HG03280 (cell line): ENCODE measurements at regions not wholly inside any gene's neighbourhood (a gene's known extent, or its start where the extent isn't known, plus 50 kb on each side); places are given as distances from the start of the nearest gene placed in this dataset.
"Not testable (repeated sequence)": the region's sequence is repeated elsewhere in the genome, so short reads cannot be mapped to it uniquely, and the experiment has no call there.

Source experiments
- ATAC-seq: cut with Tn5 transposase; IDR thresholded peaks from one replicate; pipeline ENCODE4 v1.9.1; 2021; ENCODE audit warnings: mild to moderate bottlenecking, moderate library complexity; ENCODE audit not compliant: unreplicated experiment

DNA sequence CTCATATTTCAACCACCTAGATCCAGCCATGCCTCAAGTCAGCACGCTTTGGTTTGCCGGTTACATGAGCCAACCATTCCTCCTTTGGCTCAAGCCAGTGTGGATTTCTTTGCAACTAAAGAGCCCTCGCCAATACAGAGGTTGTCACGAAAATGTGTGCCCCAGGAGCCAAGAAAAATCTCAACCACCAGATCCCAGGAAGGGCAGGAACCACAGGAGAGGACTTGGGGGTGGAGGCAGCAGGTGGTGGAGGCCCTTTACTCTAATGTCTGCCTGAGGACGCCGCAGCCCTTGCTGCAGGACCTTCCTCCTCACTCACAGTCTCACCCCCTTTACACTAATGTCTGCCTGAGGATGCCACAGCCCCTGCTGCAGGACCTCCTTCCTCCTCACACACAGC, 144.8 kb upstream of the PHACTR3 start:
- no peak for ATAC-seq

GRCh38 chr20:59460352-59460751, 144.0 kb upstream of the PHACTR3 start:
- ATAC-seq: no peak

DNA sequence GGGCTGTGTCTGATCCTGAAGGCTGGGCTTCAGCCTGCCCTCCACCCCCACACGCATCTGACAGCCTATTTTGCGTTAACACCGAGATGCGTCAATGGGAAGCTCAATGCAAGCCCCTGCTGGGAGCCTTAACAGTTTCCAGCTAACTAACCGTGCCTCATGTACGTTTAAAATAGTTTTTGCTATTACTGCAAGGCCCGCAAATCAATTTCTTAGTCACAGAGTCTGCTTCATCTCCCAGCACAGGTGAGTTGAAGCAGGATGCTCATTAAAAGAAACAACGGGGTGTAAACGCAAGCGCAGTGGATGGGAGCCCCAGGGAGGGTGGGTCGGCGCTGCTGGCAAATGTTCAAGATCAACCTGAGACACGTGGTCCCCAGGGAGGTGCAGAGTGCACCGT, 142.8 kb upstream of the PHACTR3 start:
- no peak for ATAC-seq

- no peak for ATAC-seq
Measured at GRCh38 chr20:59462249-59462648, 142.1 kb upstream of the PHACTR3 start.

DNA sequence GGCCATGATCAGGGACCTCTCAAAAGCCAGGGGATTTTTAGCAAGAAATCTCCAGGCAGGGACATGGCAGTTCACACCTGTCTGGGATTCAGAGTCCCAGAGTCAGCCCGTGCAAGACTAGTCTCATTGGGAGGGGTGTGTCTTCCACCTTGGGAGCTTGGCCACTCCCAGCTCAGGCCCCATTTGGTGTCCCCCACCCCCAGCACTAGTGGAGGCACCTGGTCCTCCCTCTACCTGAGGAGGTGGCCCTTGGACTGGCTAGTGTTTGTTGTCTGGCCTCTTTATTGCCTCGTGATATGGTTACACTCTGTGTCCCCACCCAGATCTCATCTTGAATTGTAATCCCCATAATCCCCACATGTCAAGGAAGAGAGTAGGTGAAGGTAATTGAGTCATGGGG, 140.8 kb upstream of the PHACTR3 start:
- ATAC-seq: no peak

DNA sequence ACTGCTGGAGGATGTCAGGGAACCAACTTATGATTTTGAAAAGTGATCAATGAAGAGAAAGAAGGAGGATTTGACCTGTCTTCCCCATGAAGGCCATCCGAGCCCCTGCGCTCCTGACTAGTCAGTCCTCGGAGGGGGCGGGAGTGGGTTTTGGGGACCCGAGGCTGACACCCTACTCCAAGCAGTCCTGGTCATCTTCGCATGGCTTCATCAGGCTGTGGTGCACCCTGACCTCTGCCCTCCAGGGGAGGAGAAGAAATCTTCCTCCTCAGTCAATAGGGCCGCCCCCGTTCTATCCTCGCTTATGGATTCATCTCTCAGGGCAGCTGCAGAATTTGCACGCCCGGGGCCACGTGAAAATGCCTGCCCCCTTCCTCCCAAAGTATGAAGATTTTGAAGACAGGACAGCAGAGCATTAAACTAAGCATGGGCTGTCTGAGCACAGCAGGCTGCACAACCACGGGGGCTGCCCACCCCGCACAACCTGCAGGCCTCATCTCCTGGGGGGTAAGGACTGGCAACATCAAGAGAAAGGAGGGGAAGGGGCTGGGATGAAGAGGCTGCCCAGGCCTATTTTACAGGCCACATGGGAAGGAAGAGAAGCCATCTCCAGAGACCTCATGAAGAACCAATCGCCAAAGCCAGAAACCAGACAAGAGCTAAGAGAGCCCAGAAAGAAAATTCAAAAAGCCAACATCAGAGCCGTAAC, 138.1 kb upstream of the PHACTR3 start:
- no peak for ATAC-seq

- ATAC-seq: no peak
Measured at GRCh38 chr20:59468831-59469230, 135.5 kb upstream of the PHACTR3 start.

DNA sequence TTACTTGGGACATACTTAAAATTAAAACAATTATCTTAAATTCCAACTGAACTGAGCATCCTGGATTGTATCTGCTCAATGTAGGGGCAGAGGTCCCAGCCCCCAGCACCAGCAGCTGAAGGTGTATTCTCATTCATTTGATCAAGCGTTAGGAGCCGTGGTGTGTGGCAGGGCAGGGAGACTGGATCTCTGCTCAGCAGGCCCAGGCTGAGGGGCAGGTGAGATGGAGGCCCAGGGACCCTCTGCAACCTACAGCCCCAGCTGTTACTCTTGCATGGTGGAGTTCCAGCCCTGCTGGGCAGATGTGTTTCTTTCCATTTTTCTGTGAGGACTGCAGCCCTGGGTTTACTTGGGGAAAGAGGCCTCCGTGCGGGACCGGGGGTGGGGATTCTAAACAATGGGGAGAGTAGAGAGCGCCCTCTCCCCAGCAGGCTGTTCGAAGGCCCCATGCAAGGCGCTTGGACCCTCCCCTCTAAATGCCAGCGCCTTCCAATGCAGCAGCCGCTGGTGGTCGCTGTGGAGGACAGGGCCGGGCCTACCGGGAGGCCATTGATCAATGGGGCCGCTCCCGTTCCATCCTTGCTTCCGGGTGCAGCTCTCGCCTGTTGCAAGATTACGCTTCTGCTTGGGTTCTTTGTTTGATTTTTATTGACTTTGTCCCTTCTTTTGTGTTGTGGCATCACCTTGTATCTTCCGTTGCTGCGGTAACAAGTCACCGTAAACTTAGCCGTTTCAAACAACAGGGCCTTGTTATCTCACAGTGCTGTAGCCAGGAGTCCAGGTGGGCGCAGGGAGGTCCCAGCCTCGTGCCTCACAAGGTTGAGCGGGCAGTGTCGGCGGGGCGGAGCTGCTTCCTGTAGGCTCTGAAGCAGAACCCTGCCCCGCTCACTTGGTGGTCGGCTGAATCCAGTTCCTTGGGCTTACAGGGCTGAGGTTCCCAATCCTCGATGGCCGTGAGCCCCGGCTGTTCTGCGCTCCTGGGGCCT, 134.8 kb upstream of the PHACTR3 start:
- ATAC-seq: no peak

GRCh38 chr20:59470521-59470920, 133.8 kb upstream of the PHACTR3 start:
- ATAC-seq: no peak

DNA sequence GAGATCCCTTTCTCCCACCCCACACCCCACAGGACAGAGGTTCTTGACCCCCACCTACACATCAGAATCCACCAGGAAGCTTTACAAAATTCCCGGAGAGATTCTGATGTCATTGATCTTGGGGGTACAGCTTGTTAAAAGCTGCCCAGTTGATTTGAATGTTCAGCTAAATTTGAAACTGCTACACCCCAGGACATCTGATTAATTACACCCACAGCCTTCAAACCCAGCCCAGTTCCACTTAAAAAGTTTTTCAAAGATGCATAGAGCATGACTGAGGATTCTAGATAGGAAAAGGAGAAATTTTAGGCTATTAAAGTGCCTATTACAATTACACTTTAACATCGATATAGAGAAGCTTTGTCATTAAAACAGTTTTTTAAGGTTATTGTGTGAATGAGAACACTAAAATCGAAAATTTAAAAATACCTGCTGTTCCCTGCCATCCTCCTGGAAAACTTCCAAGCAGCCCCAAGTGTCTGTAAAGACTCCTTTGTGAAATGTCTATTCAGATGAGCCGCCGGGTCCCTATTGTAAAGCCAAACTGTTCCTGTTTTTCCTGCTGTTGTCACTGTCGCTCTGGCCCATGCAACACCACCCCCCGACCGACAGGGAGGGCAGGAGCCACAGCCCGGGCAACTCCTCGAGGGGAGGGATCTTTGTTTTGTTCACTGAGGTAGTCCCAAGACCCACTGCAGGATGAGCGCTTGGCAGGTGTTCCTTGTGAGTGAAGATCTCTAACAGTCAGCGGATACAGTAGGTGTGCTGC, 132.5 kb upstream of the PHACTR3 start:
- no peak for ATAC-seq

- no peak for ATAC-seq
Measured at GRCh38 chr20:59473742-59474141, 130.6 kb upstream of the PHACTR3 start.

DNA sequence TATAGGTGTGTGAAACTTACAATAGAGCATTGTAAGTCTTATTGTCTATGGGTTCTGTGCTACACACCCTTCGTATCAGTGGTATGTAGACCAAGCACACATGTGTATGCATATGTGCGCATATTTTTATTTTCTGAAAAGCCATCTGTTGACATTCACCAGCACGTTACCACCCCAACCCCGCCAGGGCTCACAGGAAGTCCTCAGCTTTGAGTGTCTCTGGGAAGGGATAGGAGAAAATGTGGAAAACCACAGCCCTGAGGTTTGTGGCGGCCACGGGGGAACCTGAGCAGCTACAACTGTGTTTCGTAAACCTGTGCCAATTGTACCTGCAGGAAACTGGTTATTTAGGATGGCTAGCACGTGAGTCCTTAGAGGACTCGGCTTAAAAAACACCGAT, 123.3 kb upstream of the PHACTR3 start:
- ATAC-seq: no peak

DNA sequence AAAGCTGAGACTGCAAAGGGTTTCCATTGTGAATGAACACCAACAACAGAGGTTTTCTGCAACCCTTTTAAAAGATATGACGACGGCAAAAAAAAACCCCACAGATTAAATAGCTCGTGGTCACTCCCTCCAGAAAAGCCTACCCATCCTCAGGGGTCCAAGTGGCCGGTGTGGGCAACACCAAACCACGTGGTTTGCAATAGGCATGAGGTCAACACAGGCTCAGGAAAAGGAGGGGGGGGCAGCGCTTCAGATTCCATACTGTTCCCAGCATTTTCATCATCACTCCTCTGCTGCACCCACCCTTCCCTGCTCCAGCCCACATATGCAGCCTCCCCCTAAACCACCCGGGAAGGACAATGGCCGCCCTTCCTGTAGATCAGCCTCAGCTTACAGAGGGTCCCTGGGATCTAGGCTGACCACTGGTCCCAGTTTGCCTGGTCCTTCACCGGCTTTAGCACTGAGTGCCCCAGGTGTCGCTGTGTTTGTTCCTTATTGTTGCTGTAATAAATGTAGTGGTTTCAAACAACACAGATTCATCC, 122.8 kb upstream of the PHACTR3 start:
- no peak for ATAC-seq

DNA sequence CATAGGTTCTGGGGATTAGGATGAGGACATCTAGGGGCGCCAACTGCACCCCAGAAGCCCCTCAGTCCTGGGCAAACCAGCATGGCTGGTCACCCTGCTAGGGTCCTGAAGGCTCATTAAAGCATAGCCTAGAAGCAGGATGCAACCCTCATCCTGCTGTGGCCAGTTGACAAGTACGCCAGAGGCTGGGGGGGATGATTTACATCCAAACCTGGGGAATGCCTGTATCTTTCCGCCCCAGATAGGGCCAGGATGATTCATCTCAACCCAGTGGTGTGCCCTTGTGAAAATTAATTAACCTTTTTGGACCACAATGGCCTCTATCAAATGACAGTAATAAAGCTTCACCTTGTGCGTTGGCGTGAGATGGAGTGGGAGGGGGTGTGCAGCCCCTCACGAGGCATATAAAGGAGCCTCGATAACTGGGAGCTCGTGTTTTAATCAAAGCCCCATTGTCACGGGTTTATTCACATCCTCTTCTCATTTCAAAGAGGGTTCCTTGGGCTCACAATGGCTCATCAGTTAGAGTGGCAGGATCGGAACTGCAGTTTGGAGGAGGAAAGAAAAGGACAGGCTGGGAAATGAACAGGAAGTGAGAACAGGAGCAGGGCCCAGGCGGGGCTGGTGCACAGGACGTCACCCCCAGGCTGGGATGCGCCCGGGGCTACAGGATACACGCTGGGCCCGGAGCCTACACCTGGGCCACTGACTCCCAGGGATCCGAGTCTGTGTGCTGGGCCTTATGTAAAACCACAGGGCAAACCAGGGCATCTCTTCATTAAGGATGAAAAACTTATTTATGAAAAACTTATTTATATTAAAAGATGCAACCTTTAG, 121.8 kb upstream of the PHACTR3 start:
- ATAC-seq: no peak

DNA sequence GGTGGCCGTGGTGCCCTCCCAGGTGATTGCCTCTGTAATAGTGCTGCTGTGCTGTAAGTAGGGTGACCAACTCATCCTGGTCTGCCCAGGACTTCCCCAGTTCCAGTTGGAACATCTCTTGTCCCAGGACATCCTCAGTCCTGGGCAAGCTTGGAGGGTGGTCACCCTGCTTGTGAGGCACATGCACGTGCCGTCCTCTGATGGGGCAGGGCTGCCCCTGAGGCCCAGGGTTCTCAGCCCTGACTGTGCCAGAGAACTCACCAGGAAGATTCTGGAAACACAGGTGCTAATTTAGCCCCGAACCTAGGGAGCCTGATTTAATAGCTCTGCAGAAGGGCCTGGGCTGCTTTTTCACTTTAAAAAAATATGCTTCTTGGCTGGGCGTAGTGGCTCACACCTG, 120.9 kb upstream of the PHACTR3 start:
- no peak for ATAC-seq

DNA sequence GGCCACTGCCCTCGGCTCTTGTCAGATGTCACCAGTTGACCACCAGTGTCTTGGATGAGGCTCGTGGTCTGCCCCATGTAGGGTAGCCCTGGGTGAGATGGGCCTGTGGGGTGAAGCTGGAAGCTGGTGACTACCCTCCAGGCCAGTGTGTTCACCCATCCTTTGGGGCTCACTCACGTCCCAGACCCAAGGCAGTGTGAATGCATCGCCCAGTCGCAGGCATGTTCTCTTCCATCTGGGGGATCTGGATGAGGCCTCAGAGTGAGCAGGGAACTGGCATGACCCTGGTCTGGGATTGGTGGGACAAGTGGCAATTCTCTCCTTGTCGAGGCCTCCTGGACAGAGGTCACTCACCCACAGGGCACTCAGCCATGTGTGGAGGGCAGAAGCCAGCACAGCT, 120.1 kb upstream of the PHACTR3 start:
- ATAC-seq: no peak

- no peak for ATAC-seq
Measured at GRCh38 chr20:59485576-59486454, 118.5 kb upstream of the PHACTR3 start.

GRCh38 chr20:59488459-59488858, 115.9 kb upstream of the PHACTR3 start:
- ATAC-seq: not testable (repeated sequence)
